ENCODE measurements at regions not wholly inside any gene's neighbourhood (a gene's known extent, or its start where the extent isn't known, plus 50 kb on each side); places are given as distances from the start of the nearest gene placed in this dataset.

GRCh38 chr11:90373971-90374370, 151.1 kb upstream of the CHORDC1 start:
- H3K4me3 ChIP-seq (replicated peaks in 1 of 3; ENCODE audit: insufficient read depth in 1 of 3, low read depth in 1 of 3, low read length in 3 of 3), result no peak overlapping the region
- CTCF ChIA-PET, result no interaction called here
- POLR2A ChIA-PET, result no interaction called here
- DNase-seq (ENCODE audit: low read depth, low spot score), result no peak
- H3K9me1 ChIP-seq (replicated peaks; ENCODE audit: control insufficient read depth, extremely low read depth, insufficient read depth, low read length), result no peaks in the 10 kb centered on the region
- H3K27ac ChIP-seq (ENCODE audit: insufficient read depth, low read depth, low read length), result no peak overlapping the region
- no peak overlapping the region for H2AFZ ChIP-seq (ENCODE audit: low read depth, low read length)
- no peaks in the 10 kb centered on the region for H3K4me1 ChIP-seq (ENCODE audit: control insufficient read depth, extremely low read depth, insufficient read depth, low read length)
- no peak for FAIRE-seq
- no peaks in the 10 kb centered on the region for H4K20me1 ChIP-seq (replicated peaks; ENCODE audit: control insufficient read depth, extremely low read depth, insufficient read depth, low read length)
- TF ChIP-seq POLR2A (IDR thresholded peaks at IDR 0.05; ENCODE audit: low read depth, low read length) (no peak), MYC (IDR thresholded peaks at IDR 0.05; ENCODE audit: low read depth, low read length) (no peak), GATA2 (IDR thresholded peaks at IDR 0.05; ENCODE audit: insufficient read depth, insufficient read length, low read depth, low read length) (no peak), POLR2AphosphoS5 (IDR thresholded peaks at IDR 0.05; ENCODE audit: insufficient read depth, low read depth, low read length) (no peak), MAX (IDR thresholded peaks at IDR 0.05; ENCODE audit: insufficient read depth, insufficient read length) (no peak), CTCF (IDR thresholded peaks at IDR 0.05; ENCODE audit: extremely low read depth in 1 of 2, insufficient read depth in 1 of 2, low read depth in 1 of 2, low read length in 2 of 2) (no peak), JUN (IDR thresholded peaks at IDR 0.05; ENCODE audit: borderline replicate concordance, insufficient read depth, insufficient read length, low read depth) (no peak), FOS (IDR thresholded peaks at IDR 0.05; ENCODE audit: borderline replicate concordance, insufficient read depth, low read length) (no peak), EZH2 (IDR thresholded peaks at IDR 0.05; ENCODE audit: borderline replicate concordance, low read depth, low read length, severe bottlenecking) (no peak)
- H3K36me3 ChIP-seq (ENCODE audit: control insufficient read depth in 2 of 2, extremely low read depth in 1 of 2, insufficient read depth in 2 of 2, low read length in 2 of 2), result no peaks in the 10 kb centered on the region
- no TSS peak for BruUV-seq (replicated peaks)
- no peak overlapping the region for H3K4me2 ChIP-seq (ENCODE audit: insufficient read depth, low read length)
- H3K79me2 ChIP-seq (ENCODE audit: control insufficient read depth, insufficient read depth, low read length), result no peaks in the 10 kb centered on the region
- no peaks in the 10 kb centered on the region for H3K9me3 ChIP-seq (replicated peaks; ENCODE audit: control insufficient read depth, insufficient read depth, low read length)
- intact Hi-C loops (cut with micrococcal nuclease), result no loop called here
- H3K9ac ChIP-seq (replicated peaks; ENCODE audit: extremely low read depth, insufficient read depth, low read length), result no peak overlapping the region
- H3K27me3 ChIP-seq (ENCODE audit: control insufficient read depth in 2 of 2, insufficient read depth in 2 of 2, low read length in 2 of 2), result no peaks in the 10 kb centered on the region
- dilution Hi-C loops (cut with MboI; ENCODE audit: extremely low pct_ligation_motif_present, low sequenced_read_pairs), result no loop called here

Data from endothelial cell of umbilical vein (primary cell).